Stimulated activated CD4-positive, alpha-beta T cell treated with anti-CD3 and anti-CD28 coated beads, Interleukin-4, amount 100 ng/mL, for 24 hours (primary cell): ENCODE measurements at regions not wholly inside any gene's neighbourhood (a gene's known extent, or its start where the extent isn't known, plus 50 kb on each side); places are given as distances from the start of the nearest gene placed in this dataset.

Source experiments
- DNase-seq: peaks from one replicate; pipeline ENCODE4 v3.0.0-alpha.2; 2020

DNA sequence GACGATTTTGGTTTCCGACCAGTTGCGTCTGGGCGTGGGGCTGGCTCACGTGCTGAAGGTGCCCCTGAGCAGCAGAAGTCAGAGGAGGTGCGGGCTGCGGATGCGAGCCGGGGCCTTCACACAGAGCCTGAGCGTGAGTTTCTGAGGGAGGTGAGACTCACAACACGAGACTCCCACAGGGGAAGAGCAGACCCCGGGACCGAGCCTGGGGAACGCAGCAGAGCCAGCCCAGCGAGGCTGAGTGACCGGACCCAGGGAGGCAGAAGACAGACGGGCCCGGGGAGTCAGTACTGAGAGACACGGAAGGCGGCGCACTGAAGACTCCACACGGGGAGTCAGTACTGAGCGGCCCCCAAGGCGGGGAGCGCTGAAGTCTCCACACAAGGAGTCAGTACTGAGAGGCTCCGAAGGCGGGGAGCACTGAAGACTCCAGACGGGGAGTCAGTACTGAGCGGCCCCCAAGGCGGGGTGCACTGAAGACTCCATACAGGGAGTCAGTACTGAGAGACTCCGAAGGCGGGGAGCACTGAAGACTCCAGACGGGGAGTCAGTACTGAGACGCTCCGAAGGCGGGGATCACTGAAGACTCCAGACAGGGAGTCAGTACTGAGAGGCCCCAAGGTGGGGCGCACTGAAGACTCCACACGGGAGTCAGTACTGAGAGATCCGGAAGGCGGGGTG lies 77.8 kb downstream of the DLL1 start:
- DNase-seq, result no peak

DNA sequence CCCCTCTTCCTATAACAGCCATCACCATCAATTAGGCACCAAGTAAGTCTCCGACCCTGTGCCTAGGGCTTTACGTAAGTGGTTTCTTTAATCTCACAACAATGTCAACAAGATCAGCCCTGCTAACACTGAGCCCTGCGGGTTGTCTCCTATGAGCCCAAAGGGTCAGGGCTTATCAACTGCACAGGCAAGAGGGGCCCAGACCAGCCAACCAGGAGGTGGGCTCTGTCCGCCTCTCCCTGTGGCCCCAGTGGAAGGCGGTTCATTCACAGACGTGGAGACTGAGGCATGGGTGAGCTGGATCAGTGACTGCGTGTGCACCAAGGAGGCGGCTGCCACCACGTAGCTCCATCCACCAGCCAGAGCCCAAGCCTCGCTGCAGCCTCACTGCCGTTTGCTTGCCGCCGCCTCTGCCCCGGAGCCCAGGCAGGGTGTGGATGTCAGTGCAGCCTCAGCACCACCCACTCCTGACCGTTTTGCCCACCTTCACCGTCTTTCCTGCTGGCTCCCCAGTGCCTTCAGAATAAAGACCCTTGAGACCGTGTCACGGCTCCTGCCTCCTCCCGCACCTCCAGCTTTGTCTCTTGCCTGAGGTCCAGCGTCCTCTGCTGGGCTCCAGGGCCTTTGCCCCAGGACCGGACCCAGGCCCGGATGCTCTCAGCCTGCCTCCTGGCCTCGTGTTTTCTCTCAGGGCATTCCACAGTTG lies 78.7 kb downstream of the DLL1 start:
- no peak for DNase-seq

DNA sequence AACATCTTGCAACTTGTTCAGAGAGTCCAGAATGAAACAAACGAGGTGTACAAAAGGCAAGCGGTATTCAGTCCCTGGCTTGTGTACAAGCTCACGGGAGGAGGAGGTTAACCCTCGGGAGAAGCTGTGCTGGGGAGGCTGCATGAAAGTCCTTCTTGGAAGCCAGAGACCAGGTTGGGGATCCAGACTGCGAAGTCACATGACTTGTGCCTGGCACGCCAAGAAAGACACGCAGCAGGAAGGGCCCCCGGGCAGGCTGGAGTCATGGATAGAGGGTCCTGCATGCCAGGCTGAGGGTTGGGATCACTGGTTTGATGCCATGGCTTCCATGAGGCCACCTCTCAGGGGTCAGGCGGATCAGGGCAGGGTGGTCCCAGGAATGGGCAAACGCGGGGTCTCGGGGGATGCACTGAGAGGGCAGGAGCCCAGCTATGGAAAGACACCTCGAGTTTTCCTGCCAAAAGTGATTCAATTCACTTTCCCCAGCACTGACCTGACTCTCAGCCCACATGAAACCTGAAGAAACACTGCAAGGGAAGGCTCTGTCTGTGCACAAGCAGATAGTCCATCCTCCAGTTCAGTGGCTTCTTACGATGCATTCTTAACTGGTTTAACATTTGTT lies 79.4 kb downstream of the DLL1 start:
- DNase-seq, result no peak

DNA sequence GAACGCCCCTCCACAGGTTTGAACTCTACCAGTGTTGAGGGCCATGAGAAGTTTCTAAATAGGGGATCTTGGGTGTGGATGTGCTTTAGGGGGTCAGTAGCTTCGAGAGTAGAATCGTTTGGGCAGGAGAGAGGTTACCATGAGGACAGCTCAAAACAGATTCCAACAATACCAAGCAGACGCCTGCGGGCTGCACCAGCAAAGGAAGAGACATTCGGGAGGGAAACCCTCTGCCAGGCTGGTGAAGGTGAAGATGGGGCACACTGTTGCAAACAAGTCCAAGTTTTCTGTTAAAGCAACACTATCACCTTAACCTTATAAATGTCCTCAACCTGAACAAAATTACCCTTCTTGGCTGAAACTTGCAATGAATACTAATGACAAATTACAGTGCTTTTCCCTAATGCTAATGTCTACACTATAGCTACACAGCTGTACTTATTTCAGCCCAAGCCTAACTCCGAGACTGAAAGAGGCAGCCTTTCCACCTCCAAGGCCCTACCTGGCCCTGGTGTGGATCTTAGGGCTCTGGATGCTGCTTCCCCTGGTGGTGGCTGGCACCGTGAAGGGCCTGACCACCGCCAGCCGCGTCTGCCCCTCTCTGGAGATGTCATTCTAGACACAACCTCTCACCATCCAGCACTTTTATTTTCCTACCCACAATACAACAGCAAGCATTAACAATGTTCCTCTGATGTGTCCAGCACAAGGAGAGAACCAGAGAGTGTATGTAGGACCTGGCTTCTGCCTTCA lies 80.1 kb downstream of the DLL1 start:
- no peak for DNase-seq

DNA sequence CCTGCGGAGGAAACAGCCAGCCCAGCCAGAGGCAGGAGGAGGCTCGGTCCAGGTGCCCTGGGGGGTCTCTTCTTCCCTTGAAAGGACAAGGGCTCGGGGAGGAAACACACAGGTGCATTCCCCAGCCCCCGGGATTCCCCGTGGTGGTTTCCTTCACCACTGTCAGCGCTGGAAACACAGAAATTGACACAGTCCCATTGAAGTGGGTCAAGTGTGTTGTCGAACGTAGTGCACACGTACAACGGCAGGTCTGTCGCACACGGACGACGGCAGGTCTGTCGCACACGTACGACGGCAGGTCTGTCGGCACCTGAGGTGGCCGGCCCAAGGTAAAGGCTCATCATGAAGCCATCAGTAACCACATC lies 80.9 kb downstream of the DLL1 start:
- peak; percentile 1 for DNase-seq

DNA sequence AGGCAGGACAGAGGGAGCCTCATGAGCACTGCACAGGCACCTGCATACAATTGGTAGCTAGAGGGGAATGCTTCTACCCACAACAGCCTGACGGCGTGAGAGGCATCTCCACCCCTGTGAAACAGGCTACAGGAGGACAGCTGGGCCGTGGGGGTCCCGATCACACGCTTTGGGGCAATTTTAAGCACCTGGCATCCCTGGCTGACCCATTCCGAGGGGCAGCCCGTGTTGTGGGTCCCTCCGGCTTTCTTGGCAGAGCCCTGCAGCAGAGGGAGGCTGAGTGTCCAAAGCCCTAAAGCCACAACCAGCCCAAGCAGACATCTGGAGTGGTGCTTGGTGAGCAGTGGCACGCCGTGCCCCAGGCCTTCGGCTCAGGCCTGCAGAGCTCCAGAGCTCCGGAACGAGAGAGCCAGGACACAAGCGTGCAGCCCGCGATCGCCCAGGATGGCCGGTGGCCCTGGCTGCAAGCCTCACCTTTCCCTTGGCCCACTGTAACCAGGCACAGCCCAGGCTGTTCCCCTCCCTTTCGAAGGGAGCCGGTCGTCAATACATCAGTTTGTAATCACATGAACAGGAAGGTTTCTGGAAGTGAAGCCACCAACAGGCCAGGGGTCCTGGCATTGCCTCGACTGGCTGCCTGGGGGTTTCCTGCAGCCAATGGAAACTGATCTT lies 81.4 kb downstream of the DLL1 start:
- DNase-seq, result peak; percentile 1

DNA sequence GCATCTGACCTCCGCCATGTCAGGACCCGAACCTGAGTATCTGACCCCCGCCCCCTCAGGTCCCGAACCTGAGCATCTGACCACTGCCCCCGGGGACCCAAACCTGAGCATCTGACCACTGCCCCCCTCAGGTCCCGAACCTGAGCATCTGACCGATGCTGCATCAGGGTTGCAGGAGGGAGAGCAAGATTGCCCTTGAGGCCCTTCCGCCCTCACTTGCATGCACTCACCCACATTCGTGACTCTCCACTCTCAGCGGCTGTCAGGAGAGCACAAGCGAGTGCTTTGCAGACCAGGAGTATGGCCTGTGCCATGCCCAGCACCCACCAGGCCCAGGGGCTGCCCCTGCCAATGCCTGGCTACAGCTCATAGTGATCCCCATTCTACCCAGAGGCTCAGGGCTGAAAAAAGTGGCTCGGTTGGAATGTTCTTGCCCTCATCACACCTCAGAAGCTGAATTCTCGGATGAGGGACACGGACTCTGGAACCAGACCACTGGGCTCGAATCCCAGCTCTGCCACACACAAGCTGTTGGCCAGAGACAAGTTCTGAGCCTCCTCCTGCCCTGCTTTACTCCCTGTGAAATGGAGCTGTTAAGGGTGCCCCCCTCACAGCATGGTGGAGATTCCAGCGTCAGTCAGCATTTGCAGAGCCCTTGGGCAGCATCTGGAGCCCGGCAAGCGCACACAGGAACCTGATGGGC lies 82.1 kb downstream of the DLL1 start:
- peak; percentile 1 for DNase-seq

DNA sequence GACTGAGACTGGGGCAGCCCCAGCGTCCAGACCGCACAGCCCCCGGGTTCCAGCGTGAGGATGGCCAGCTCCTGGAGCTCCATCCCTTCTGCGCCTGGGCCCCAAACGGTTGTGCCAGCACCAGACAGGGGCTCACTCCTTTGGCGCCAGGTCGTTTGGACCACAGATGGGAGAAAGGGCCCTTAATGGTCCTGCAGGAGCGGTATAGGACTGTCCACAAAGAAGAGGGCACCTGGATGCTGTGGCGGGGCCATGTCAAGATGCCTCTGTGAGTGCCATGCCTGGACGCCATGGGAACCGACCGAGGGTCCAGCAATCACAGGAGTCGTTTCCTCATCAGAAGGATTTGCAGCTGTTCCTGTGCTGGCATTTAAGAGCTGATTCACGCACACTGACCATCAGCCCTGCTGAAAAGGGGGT lies 82.7 kb downstream of the DLL1 start:
- DNase-seq, result peak; percentile 1

DNA sequence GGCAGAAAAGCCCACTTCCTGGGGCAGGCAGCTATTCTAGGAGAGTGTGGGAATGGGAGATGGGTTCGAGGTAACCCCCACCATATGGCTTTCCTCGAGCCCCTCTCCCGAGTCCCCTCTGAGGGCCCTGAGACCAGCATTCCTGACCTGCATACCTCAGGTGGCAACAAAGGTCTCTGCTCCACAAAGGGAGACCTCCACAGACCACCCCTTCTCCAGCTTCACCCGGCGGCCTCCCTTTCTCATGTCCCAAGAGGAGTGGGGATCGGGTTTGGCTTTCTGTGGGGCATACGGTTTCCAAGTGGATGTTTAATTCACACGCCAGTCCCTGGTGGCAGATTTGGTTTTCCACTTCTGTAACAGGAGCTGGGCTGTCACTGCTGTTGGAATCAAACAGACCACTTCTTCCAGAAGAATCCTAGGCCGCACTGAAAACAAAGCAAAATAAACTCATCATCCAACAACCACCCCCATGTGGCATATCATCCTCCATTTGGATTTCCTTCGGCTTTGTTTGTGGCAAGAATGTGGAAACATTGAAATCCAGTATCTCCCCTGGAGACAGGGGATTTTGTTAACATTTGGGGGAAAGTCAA lies 83.2 kb downstream of the DLL1 start:
- peak; percentile 2 for DNase-seq

DNA sequence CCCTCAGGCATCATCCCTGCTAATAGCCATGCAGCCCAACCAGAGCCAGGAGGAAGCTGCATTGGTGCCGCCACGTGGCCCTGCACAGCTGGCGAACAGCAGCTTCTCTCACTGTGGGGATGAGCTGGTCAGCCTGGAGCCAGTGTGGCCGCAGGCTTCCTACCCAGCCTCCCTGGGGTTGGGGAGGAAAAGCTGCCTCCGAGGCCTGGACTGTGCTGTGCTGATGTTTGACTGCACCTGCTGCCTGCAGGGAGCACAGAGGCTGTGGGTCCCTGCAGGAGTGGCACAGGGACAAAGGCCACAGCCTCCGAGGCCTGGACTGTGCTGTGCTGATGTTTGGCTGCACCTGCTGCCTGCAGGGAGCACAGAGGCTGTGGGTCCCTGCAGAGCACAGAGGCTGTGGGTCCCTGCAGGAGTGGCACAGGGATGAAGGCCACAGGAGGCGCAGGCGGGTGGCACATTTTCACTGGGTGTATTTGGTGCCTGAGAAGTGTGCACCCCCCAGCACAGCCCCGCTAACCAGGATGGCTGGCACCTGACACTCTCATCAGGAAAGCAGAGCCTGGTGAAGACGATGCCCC lies 83.9 kb downstream of the DLL1 start:
- DNase-seq, result peak; percentile 2

DNA sequence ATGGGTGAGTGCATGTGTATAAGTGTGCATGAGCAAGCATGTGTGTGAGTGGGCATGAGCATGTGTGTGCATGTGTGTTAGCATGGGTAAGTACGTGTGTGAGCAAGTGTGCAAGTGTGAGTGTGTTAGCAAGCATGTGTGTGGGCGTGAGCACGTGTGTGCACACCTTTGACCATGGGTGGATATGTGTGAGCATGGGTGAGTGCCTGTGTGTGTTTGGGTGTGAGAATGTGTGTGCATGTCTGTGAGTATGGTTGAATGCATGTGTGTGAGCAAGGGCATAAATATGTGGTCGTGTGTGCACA lies 84.6 kb downstream of the DLL1 start:
- peak; percentile 1 for DNase-seq

DNA sequence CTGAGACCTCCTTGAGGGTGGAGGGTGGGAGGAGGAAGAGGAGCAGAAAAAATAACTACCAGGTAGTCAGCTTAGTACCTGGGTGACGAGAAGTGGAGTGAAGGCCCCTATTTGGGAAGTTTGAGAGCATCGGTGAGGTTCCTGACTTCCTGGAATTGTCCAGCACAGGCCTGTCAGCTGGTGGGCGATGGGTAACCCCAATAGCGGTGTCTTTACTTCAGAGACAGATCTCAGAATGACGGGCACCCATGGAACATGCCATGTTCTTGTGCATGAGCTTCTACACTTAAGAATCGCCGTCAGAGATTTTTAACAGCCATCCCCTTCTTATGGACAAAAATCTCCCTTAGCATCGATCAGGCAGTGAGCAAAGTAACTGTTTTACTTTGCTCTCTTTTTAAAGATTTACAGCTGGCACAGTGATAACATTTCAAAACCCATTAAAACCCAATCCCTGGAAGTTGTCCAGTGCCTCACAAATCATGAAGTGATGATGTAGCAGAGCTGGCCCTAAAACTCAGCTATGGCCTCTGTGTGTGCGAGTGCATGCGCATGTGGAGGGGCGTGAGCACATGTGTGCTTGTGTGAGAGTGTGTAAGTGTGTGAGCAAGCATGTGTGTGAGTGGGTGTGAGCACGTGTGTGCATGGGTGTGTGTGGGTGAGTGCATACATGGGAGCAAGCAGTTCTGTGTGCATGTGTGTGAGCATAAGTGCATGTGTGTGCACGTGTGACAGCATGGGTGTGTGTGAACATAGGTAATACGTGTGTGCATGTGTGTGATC lies 85.2 kb downstream of the DLL1 start:
- no peak for DNase-seq

DNA sequence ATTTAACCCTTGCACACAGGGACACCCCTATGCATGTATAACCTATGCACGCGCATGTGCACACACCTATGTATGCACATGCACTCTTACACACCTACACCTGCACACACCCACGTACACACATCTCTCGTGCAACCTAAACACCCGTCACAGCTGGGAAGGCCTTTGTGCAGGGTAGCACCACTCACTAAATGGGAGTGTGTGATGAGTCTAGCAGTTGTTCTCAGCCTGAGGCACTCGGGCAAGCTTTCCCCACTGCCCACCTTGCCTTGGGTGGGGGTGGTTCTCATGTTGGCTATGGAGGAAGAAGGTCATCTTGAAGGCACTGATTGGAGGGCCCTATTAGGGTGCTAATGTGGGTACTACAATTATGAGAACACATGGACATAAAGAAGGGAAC lies 85.8 kb downstream of the DLL1 start:
- peak; percentile 1 for DNase-seq

DNA sequence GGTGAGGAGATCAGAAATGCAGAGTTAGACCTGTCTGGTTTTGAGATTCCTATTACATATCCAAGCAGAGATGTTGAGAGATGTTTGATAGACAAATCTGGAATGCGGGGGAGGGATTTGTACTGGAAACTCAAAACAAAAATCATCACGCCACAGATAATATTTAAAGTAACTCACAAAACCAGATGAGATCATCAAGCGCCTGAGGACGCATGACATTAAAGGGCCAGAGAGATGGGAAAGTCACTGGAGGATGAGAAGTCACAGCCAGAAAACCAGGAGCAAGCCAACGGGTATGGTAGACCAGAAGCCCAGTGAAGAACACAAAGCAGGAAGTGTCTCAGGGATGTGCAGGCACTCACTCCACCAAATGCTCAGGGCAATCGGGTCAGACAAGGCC lies 87.7 kb downstream of the DLL1 start:
- no peak for DNase-seq

DNA sequence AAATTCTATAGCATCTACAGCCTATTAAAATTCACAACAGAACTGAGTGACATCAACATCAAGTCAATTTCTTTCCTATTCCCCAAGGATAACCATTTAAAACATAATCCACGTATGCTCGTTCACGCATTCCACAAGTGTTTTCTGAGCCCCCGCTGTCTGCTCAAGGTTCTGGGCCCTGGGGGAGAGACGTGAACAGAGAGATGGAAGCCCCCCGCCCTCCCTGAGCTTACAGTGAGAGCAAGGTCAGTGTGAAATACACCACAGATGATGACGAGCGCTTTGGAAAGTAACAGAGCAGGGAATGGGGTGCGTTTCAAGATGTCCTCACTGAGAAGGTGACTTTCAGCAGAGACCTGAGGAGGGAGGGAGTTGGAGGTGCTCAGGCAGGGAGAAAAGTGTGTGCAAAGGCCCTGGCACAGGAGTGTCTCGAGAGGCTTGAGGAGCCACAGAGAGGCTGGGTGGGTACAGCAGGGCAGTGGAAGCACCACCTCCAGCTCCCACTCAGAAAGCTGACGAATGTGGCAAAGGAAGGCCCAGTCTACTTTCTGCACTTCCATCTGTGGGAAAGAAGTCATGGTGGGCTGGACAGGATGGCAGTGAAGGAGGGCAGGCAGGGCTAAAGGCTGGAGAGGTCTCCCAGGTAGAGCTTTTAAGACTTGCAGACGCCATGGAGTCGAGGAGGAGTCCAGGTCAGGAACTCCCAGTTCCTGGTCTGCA lies 88.3 kb downstream of the DLL1 start:
- DNase-seq, result peak; percentile 1

DNA sequence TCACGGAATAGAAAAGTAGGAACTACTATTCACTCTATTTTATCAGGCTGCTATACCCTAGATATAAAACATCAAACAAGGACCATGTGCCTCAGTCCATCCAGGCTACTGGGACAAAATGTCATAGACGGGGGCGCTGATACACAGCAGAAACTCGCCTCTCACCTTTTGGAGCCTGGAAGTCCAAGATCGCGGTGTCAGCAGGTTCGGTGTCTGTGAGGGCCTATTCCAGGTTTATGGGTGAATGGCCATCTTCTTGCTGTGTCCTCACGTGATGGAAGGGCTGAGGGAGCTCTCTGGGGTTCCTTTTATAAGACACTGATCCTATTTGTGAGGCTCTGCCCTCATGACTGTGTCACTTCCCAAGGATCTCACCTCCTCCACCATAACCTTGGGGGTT lies 89.5 kb downstream of the DLL1 start:
- DNase-seq, result no peak

DNA sequence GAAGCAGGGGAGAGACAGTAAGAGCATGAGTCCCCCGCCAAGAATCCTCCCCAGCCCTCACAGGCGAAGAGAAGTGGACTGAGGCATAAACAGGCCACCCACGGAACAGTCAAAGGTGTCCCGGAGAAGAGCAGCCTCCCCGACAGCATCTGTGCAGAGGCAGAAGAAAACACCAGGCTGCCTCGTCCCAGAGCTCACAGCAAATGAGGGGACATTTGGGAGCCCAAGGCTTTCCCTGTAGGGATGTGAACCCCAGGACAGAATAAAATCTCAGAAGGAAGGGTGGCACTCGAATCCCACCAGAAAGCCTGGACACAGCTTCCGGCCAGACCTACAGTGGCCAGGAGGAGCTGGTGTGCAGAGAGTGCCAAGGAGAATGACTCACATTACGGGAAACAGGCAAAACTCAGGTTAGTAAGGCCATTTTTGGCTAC lies 90.4 kb downstream of the DLL1 start:
- DNase-seq, result no peak

DNA sequence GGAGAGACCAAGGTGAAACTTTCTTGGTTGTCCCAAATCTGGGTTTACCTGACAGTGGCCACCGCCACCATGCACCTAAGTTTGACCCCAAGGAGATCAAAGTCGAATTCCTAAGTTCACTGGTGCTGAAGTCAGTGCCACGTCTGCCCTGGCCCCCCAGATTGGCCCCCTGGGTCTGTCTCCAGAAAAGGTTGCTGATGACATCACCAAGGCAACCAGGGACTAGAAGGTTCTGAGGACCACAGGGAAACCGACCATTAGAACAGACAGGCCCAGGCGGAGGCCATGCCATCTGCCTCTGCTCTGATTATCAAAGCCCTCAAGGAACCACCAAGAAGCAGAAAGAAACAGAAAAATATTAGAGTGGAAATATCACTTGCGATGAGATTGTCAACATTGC lies 91.2 kb downstream of the DLL1 start:
- DNase-seq, result no peak

DNA sequence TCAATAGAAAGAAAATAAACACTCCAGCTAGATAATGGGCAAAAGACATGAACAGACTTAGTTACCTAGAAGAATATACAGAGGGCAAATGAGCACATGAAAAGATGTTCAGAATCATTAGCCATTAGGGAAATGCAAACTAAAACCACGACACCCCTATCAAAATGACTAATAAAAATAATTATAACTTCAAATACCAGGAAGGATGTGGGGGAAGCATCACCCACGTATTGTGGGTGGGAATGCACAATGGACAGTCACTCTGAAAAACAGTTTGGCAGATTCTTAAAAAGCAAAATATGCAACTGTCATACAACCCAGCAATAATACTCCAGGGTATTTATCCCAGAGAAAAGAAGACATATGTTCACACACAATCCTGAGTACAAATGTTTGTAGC lies 92.6 kb downstream of the DLL1 start:
- no peak for DNase-seq

DNA sequence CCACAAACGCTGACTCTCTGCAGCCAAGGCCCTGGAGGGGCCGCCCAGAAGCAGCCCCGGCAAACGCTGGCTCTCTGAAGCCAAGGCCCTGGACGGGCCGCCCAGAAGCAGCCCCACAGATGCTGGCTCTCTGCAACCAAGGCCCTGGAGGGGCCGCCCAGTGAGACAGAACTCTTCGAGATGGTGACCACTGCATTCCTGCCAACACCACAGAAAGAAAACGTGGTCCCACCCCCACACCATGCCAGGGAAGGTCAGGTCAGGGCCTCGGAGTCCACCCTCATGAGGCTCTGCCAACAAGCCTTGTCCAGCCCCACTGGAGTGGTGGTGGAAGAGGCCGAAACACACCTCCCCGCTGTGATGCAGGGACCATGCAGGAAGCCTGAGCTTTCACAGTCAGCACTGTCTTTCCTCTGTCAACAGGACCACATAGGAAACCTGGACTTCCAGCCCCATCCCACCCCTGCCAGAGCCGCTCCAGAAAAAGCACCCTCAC lies 97.5 kb downstream of the DLL1 start:
- DNase-seq, result no peak
